Occipital lobe (tissue), 1 donor: ENCODE measurements at regions not wholly inside any gene's neighbourhood (a gene's known extent, or its start where the extent isn't known, plus 50 kb on each side); places are given as distances from the start of the nearest gene placed in this dataset.

Experiments
- DNase-seq: peaks from one replicate; lab custom pipeline; 2025; lab: John Stamatoyannopoulos, UW

DNA sequence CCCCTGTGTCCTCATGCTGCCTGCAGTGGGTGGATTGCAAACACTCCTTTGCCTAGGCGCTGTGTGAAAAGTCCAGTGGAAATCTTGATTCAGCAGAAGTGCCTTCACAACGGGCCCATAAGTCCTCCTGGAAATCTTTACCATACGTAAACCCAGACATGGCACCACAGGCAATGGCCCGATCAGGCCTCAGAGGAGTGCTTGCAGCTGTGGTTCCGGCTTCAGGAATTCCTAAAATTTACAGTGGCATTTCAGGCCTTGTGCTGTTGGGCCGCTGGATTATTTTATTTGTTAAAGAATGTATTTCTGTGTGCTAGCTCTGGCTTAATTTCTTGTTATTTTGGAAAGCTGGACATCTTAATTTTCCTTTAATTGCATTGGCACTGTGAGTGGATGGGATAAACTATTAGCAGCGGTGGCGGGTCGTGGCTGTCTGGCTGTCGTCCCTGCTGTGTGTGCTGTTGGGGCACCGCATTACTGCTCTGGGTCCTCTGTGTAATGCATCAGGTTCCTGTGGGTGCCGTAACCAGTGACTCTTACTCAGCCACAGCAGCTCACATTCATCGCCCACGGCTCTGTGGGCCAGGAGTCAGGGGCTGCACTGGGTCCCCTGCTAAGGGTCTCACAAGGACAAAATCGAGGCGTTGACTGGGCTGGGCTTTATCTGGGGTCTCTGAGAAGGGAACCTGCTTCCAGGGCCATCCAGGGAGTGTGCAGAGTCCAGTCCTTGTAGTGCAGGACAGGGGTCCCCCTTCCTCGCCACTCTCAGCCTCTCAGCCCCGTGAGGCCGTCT, 73.1 kb downstream of the RTP5 start:
- DNase-seq: no peak

DNA sequence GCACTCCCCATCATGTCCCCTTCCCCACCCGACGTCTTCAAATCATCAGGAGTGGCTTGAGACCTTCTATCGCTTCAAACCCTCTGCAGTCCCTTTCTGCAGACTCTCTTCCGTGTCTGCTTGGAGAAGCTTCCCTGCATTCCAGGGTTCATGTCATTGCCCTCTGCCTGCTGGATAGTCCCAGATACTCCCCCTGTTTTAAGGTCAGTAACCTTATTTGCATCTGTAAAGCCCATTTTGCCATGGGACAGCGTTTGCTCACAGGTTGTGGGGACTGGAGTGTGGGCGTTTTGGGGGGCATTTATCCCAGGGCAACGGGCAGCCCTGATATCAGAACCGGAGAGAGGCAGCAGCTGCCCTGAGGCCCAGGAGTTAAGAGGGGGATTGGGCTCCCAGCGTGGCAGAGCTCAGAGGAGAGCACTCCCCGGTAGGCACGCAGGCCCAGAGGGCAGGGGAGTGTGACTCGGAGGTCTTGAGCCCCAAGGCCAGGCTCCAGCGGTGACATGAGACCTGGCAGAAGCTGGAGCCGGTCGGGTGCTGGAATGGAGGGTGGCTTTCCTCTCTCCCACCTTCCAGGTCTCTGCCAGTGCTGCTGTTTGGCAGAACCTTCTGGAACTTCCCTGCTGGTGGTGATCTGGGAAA, 73.8 kb downstream of the RTP5 start:
- DNase-seq: no peak

DNA sequence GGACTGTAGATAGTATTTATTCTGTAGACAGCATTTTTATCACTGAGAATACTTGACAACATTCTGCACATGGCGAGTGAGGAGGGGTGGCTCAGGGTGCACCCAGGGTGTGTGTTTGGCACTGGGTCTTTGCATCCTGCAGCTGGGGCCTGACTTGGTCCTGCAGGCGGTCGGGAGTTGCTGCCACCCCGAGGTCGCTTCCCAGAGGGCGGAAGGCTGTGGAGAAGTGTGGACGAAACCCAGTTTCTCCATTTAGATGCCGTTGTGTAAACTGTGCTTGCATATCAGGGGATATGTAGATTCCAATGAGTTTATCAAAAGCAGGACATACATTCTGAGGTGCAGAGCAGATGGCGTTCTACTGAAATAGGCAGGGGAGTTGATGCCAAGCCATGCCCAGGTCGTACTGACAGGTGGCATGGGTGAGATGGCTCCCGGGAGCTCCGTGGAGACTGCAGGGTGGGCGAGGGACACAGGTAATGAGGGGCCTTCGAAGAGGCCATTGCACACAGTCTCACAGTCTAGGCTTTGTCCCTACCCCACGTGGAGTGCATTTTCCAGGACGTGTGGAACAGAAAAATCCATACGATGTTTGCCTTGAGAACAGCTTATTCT, 74.5 kb downstream of the RTP5 start:
- no peak for DNase-seq

DNA sequence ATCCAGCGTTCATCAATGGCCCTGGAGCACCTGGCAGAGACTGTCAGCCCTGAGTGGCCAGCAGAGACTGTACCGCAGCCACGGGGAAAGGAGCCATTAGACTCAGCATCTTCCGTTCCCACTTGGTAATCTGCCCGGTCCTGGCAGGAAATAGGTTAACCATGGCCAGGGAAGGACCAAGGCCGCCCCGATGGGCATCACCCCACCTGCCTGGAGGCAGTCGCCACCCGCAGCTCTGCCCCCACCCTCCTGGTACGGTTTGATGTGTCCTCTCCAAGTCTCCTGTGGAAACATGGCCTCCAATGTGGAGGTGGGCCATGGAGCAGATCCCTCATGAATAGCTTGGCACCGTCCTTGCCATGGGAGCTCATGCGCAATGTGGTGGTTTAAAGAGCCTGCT, 75.3 kb downstream of the RTP5 start:
- DNase-seq: no peak

DNA sequence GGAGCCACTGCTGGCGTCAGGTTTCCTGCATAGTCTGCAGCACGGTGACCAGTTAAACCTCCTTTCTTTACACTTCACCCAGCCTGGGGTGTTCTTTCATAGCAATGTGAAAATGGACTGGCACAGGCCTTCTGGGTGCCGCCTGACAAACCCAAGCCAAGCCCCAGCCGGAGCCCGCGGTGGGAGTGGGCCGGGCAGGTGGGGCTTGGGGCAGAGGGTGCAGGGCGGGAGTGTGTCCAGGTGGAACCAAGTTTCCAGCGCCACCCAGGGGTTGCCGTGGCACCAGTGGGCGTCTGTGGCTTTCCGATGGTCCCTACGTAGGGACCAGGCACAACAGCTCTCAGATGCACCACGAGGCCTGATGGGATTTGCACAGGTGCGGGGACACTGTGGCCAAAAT, 75.8 kb downstream of the RTP5 start:
- no peak for DNase-seq

DNA sequence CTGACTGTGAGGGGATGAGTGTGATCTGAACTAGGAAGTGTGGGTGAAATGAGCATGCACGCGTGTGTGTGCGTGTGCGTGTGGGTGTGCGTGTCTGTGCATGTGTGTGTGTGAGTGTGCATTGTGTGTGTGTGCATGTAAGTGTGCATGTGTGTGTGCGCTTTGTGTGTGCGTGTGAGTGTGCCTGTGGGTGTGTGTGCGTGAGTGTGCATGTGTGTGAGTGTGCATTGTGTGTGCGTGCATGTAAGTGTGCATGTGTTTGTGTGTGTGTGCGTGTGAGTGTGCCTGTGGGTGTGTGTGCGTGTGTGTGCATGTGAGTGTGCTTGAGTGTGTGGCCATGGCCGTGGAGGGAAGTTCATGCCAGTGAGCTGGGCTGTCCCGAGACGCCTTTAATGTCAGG, 76.3 kb downstream of the RTP5 start:
- DNase-seq: no peak

DNA sequence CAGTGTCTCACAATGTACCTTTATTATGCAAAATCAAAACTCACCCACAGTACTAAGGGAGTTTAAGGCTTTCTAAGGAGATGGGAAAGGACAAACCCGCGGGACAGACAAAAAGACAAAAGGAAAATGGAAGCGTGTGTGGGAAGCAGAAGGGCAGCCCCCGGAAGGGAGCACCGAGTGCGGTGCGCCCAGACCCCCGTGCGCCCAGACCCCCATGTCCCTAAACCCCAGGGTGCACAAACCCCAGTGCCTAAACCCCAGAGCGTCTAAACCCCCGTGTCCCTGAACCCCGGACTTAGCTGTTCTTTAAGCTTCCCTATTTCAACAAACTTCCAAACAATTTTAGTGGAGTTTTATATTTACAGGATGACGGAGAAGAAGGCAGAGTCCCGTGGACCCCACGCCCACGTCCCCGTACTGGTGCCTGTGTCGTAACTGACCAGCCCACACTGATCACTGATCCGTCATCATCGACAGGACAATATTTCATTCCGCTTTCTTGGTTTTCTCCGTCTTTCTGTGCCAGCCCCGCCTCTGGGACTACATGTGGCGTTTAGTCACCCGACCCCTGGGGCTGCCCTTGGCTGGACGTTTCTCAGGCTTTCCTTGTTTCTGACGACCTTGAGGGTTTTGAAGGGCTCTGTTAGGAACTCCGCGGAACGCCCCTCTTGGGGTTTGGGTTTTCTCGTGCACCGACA, 76.9 kb downstream of the RTP5 start:
- no peak for DNase-seq

DNA sequence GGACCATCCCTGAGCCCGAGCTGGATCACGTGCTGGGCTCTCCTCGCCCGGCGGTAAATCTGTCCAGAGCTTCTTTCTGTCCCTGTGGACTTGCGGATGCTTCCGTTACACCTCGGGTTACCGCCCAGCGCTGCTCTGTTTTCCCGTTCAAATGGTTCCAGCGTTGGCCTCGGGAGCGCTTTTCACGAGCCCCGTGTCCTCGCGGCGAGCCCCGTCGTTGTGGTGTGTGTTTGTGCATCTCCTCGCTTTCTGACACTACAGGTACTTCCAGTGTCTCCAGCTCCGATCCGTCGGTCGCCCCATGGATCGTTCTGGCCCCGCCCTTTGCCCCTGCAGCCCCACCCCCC, 77.4 kb downstream of the RTP5 start:
- no peak for DNase-seq

DNA sequence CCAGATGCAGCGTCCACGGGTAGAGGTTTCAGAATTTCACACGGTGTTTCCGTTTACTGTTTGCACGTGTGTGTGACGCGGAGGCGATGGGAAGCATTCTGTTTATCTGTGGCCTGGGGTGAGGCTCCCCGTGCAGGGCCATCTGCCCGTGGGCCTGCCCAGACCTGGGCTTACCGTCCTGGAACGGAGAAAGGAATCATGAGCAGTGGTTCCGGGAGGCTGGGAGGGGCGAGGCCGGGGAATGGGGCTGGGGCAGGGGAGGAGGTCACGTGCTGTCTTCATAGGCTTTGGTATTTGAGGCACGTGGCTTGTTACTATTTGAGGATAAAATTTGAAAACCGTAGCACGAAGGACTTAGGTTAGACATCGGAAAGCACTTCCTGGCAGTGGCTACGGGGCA, 77.9 kb downstream of the RTP5 start:
- no peak for DNase-seq

DNA sequence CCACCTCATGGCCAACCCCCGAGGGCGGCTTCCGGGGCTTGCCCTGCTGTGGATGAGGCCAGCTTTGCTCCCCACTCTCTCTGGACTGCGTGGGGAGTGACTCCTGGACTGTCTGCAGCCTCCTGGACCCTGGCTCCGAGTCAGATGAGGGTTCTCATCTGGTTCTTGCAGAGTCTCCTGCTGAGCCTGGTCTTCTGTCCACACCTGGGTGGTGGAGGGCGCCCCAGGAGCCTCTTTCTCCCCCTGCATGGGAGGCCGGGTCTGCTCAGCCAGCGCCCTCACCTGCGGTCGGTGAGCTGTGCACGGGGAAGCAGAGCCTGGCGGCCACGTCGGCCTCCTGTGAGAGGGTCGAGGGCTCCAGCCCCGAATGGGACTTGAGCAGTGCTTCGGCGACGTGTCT, 78.3 kb downstream of the RTP5 start:
- no peak for DNase-seq

DNA sequence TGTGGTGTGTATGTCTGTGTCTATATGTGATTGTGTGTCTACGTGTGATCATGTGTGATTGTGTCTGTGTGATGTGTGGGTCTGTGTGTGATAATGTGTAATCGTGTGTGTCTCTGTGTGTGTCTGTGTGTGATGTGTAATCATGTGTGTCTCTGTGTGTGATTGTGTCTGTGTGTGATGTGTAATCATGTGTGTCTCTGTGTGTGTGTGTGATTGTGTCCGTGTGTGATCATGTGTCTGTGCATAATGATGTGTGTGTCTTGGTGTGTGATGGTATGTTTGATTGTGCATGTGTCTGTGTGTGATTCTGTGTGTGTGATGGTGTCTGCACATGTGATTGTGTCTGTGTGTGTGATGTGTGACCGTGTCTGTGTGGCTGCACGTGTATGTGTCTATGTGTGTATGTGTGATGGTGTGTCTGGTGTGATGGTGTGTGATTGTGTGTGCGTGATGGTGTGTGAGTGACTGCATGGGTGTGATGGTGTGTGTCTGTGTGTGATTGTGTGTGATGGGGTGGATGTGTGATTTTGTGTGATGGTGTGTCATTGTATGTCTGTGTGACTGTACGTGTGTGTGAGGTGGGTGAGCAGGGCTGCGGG, 78.9 kb downstream of the RTP5 start:
- no peak for DNase-seq

DNA sequence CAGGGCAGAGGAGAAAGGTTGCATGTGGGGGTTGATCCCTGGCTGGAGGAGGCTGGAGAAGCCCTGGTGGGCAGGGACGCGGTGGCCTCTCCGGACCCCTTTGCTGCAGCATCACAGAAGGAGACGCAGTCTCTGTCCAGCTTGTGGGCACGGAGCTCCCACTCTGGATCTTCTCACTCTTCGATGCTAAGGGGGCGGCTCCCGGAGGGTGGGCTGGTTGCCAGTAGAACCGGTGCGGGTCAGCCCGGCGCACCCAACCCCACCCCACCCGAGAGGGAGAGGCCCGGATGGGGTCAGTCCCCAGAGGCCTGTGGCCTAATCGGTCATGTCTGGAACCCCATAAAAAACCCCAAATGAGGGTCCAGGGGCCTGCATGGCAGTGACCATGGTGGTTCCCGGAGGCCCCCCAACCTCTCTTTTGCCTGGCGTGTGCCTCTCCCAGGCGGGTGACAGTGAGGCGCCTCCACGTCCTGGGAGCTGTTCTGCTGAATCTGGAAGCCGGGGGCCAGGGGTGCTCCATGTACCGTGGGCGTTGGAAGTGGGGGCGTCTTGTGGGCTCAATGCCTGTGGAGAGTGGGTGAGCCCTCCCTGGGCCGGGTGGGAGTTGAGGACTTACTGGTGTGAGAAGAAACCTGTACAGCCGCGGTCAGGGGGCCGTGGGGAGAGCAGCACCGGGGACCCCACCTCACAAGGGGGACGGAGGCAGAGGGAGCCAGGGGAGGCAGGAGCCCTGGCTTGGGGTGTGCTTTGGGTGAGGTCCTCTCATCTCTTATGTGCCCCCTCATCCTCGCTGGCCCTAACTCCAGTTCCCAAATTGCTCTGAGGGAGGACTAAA, 79.6 kb downstream of the RTP5 start:
- no peak for DNase-seq

DNA sequence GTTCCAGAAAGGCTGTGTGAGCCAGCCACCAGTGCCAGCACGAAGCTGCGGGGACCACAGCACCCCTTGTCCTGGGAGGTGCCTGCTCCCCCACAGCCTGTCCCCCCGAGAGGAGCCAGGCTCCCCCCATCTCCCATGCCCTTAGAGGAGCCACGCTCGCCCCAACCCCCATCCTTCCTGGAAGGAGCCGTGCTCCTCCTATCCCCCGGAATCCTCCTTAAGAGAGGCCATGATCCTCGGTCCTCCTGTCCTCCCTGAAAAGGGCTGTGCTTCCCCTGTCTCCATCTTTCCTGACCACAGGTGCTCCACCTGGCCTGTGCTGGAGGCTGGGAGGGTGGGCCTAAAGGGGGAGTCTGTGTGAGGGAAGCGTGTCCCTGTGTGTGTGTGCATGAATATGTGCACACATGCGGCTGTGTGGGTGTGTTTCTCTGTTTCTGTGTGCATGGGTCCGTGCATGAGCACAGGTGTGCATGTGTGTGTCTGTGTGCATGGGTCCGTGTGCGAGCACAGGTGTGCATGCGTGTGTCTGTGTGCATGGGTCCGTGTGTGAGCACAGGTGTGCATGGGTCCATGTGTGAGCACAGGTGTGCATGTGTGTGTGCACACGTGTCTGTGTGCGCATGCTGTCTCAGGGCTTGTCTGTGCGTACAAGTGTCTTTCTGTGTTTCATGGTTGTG, 80.3 kb downstream of the RTP5 start:
- DNase-seq: no peak

DNA sequence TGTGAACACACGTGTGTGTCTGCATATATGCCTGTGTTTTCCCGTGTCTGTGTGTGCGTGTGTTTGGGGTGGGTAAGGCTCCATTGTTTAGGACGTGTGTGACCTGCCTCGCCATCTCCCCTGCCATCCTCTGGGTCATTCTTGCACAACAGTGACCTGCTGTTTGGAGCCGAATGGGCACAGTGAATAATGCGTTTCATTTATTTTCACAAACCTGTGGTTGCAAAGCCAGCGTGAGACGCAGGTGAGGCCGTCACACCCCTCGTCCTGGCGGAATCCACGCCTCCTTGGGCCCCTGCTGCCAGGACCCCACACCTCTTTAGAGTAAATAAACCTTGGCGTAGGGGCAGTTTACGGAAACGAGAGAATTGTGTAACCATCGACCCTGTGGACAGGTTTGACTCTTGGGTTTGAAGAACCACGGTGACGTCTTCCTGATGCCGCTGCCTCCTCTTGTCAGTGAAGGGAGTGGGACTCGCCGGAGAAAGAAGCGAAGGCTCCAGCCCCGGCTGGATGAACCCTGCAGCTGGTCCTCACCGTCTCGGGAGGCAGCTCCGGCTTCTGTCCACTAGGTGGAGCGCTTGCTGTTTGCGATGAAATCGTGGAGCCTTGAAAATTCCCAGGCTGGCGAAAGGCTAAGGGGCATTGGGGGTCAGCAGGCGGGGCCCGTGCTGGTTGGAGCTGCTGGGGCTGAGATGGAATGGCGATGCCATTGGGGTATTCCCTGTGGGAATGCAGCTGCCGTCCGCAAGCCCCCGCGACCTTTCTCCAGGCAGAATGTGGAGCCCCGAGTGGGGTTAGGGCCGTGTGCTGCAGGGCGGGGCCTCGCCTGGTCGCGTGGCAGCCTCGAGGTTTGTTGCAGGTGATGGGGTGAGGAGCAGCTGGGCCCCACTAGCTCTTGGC, 81.1 kb downstream of the RTP5 start:
- DNase-seq: peak; percentile 34

DNA sequence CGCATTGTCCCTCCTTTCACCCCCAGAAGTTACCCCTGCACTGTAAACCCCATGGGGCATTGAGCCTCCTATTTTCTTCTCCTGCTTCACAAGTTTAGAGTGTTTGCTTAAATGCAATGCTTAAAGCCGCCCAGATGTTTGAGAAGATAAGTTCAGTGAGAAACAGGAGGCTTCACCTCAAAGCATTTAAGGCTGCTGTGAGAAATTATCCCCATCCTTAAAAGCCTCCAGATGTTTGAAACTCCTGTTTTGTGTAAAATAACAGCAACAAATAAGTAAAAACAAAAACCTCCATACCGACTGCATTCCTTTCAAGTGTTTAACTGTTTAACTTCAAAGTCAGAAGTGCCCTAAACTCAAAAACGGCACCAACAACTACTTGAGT, 81.8 kb downstream of the RTP5 start:
- no peak for DNase-seq

DNA sequence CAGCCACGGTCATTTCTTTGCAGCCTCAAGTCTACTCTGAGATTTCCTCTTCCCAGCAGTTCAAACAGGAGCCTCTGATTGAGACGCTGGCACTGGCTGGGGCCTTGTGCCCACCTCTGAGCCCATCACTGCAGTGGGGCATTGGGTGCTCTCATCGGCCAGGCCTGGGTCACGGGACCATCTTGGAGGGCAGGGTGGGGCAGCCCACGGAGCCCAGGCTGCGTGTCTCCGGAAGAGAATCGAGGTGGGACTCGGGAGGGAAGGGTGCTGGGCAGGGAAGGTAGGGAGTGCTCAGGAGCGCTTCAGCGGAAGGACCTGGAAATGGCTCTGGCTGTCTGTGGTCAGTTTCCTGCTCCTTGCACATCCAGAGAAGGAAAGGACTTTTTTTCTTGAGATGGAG, 82.4 kb downstream of the RTP5 start:
- no peak for DNase-seq

DNA sequence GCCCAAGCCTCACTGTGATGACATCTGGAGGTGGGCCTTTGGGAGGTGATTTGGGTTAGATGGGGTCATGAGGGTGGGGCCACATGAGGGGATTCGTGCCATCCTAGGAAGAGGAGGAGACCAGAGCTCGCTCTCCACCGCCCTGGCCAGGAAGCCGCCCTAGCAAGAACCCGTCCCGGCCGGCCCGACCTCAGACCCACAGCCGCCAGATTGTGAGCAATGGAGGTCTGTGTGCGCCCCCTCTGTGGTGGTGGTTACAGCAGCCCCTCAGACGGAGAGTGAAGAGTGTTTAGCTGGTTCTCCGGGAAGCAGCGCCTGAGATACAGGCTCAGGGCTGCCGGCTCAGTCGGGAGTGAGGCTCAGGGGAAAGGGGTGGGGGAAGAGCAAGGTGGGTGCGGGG, 83.3 kb downstream of the RTP5 start:
- DNase-seq: no peak

DNA sequence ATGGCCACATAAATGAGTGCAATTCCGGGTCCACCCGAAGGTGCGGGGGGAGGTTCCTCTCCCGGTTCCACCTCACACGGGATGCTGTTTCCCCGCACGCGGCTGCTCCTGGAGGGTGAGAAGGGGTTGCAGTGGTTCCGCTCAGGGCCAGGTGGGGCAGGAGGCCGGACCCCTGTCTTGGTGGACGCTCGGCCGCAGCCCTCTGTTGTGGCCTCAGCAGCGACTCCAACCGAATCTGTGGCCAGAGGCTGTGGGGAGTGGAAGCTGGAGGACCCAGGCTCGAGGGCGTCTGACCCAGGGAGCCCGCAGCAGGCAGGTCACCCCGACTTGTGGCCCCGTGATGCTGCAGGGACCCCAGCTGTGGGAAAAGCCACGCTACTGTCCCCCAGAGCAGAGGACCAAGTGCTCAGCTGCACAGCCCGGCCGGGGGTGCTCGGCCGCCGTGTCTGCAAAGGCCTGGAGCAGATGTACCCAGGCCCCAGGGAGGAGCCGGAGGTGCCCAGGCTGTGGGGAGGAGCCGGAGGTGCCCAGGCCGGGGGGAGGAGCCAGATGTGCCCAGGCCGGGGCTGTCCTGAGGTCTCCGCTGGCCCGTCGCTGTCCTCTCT, 83.9 kb downstream of the RTP5 start:
- no peak for DNase-seq

DNA sequence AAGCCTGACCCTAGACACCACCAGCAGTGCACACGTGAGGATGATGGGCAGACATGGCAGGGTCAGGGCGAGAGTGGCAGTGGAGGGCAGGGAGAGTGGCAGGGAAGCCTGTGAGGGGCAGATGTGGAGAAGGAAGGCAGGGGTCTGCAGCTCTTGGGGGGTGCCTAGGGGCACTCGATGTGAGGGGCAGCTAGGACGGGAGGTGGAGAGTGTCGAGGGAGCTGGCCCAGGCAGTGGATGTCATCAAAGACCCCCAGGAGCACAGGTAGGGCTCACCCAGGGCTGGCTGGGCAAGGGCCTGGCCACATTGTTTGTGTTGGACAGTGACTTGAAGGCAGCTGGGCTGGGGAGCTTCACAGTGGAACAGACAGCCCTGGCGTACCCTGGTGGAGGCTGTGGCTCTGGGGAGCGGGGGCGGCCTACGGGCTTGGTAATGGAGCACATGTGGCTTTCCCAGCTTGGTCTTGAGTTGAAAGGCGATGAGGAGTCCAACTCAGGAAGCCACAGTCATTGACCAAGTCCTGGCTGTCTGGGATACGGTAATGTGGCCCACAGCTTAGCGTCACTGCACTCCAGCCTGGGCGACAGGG, 87.1 kb downstream of the RTP5 start:
- no peak for DNase-seq
